ENCODE measurements at regions not wholly inside any gene's neighbourhood (a gene's known extent, or its start where the extent isn't known, plus 50 kb on each side); places are given as distances from the start of the nearest gene placed in this dataset.

- H3K9me3 ChIP-seq, result no peaks in the 10 kb centered on the region
- H3K36me3 ChIP-seq, result no peaks in the 10 kb centered on the region
- TF ChIP-seq EP300 (IDR thresholded peaks at IDR 0.05), result no peak
- TF ChIP-seq CTCF (IDR thresholded peaks at IDR 0.05), result no peak
- no peak for TF ChIP-seq POLR2A (IDR thresholded peaks at IDR 0.05)
- no peak for TF ChIP-seq POLR2AphosphoS5 (IDR thresholded peaks at IDR 0.05)
- no peak overlapping the region for H3K4me3 ChIP-seq
- WGBS, 2 donors, result 85 to 91% methylated on average over 1 of the region's 1 CpG
- intact Hi-C loops (cut with DNase I), result no loop called here
- H3K27me3 ChIP-seq, result no peaks in the 10 kb centered on the region
- H3K4me1 ChIP-seq, result no peaks in the 10 kb centered on the region
- no peak for DNase-seq
- H3K27ac ChIP-seq, result no peak overlapping the region
Observed at GRCh38 chr10:65751896-65752295, 1173.9 kb upstream of the LRRTM3 start.

GRCh38 chr10:65753532-65753931, 1172.3 kb upstream of the LRRTM3 start:
- Histone ChIP-seq H3K27me3 (no peaks in the 10 kb centered on the region), H3K27ac (no peak overlapping the region), H3K4me3 (no peak overlapping the region), H3K36me3 (no peaks in the 10 kb centered on the region), H3K4me1 (no peaks in the 10 kb centered on the region), H3K9me3 (no peaks in the 10 kb centered on the region)
- TF ChIP-seq POLR2AphosphoS5 (IDR thresholded peaks at IDR 0.05) (no peak), CTCF (IDR thresholded peaks at IDR 0.05) (no peak), POLR2A (IDR thresholded peaks at IDR 0.05) (no peak), EP300 (IDR thresholded peaks at IDR 0.05) (no peak)
- intact Hi-C loops (cut with DNase I), result no loop called here
- no peak for DNase-seq
- 10 to 63% methylated on average over 1 of the region's 1 CpG for WGBS, 2 donors

GRCh38 chr10:65754112-65754511, 1171.7 kb upstream of the LRRTM3 start:
- DNase-seq, result no peak
- intact Hi-C loops (cut with DNase I), result no loop called here
- no peaks in the 10 kb centered on the region for H3K36me3 ChIP-seq
- no peak overlapping the region for H3K4me3 ChIP-seq
- no peaks in the 10 kb centered on the region for H3K9me3 ChIP-seq
- TF ChIP-seq CTCF (IDR thresholded peaks at IDR 0.05) (no peak), EP300 (IDR thresholded peaks at IDR 0.05) (no peak), POLR2AphosphoS5 (IDR thresholded peaks at IDR 0.05) (no peak)
- H3K27me3 ChIP-seq, result no peaks in the 10 kb centered on the region
- no peaks in the 10 kb centered on the region for H3K4me1 ChIP-seq
- H3K27ac ChIP-seq, result no peak overlapping the region
- 68 to 85% methylated on average over 2 of the region's 2 CpGs for WGBS, 2 donors

- intact Hi-C loops (cut with DNase I), result no loop called here
- H3K4me1 ChIP-seq, result no peaks in the 10 kb centered on the region
- TF ChIP-seq POLR2AphosphoS5 (IDR thresholded peaks at IDR 0.05) (no peak), CTCF (IDR thresholded peaks at IDR 0.05) (no peak), EP300 (IDR thresholded peaks at IDR 0.05) (no peak), POLR2A (IDR thresholded peaks at IDR 0.05) (no peak)
- H3K27me3 ChIP-seq, result no peaks in the 10 kb centered on the region
- WGBS, 2 donors, result 82 to 92% methylated on average over 3 of the region's 3 CpGs
- no peaks in the 10 kb centered on the region for H3K36me3 ChIP-seq
- H3K4me3 ChIP-seq, result no peak overlapping the region
- H3K27ac ChIP-seq, result no peak overlapping the region
- no peaks in the 10 kb centered on the region for H3K9me3 ChIP-seq
- DNase-seq, result no peak
Observed at GRCh38 chr10:65762311-65762710, 1163.5 kb upstream of the LRRTM3 start.

- TF ChIP-seq POLR2A (IDR thresholded peaks at IDR 0.05) (no peak), EP300 (IDR thresholded peaks at IDR 0.05) (no peak), POLR2AphosphoS5 (IDR thresholded peaks at IDR 0.05) (no peak), CTCF (IDR thresholded peaks at IDR 0.05) (no peak)
- Histone ChIP-seq H3K4me3 (no peak overlapping the region), H3K36me3 (no peaks in the 10 kb centered on the region), H3K4me1 (no peaks in the 10 kb centered on the region), H3K27ac (no peak overlapping the region), H3K9me3 (no peaks in the 10 kb centered on the region), H3K27me3 (no peaks in the 10 kb centered on the region)
- 43 to 84% methylated on average over 1 of the region's 1 CpG for WGBS, 2 donors
- DNase-seq, result no peak
- intact Hi-C loops (cut with DNase I), result no loop called here
Observed at GRCh38 chr10:65765006-65765541, 1160.8 kb upstream of the LRRTM3 start.
